ENCODE measurements at regions not wholly inside any gene's neighbourhood (a gene's known extent, or its start where the extent isn't known, plus 50 kb on each side); places are given as distances from the start of the nearest gene placed in this dataset.

DNA sequence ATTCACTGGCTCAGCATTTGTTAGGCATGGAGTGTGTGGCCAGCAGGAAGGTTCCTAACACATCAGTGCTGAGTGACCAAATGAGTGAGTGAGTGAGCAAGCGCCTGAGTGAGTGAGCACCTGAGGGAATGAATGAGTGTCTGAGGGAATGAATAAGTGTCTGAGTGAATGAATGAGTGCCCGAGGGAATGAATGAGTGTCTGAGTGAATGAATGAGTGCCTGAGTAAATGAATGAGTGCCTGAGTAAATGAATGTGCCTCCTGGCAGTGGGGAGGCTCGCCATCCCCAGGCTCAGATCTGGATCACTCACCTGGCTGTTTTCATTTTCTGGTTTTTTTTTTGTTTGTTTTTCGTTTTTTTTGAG, 52.1 kb upstream of the TCF20 start:
- H3K27ac ChIP-seq: peak overlapping the region; percentile 46
- no peak for DNase-seq (ENCODE audit: low read depth in 1 of 2, low spot score in 1 of 2)
- TF ChIP-seq, protein P1, sequence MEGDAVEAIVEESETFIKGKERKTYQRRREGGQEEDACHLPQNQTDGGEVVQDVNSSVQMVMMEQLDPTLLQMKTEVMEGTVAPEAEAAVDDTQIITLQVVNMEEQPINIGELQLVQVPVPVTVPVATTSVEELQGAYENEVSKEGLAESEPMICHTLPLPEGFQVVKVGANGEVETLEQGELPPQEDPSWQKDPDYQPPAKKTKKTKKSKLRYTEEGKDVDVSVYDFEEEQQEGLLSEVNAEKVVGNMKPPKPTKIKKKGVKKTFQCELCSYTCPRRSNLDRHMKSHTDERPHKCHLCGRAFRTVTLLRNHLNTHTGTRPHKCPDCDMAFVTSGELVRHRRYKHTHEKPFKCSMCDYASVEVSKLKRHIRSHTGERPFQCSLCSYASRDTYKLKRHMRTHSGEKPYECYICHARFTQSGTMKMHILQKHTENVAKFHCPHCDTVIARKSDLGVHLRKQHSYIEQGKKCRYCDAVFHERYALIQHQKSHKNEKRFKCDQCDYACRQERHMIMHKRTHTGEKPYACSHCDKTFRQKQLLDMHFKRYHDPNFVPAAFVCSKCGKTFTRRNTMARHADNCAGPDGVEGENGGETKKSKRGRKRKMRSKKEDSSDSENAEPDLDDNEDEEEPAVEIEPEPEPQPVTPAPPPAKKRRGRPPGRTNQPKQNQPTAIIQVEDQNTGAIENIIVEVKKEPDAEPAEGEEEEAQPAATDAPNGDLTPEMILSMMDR (IDR thresholded peaks at IDR 0.05; ENCODE audit: low read depth, low read length): no peak
- H3K27me3 ChIP-seq: no peaks in the 10 kb centered on the region
- H3K4me1 ChIP-seq (ENCODE audit: low read depth): peaks cover 25% of the 10 kb centered on the region
- H3K9me3 ChIP-seq (ENCODE audit: low read depth): no peaks in the 10 kb centered on the region
- no peak overlapping the region for H3K4me3 ChIP-seq
- H3K36me3 ChIP-seq: no peaks in the 10 kb centered on the region

DNA sequence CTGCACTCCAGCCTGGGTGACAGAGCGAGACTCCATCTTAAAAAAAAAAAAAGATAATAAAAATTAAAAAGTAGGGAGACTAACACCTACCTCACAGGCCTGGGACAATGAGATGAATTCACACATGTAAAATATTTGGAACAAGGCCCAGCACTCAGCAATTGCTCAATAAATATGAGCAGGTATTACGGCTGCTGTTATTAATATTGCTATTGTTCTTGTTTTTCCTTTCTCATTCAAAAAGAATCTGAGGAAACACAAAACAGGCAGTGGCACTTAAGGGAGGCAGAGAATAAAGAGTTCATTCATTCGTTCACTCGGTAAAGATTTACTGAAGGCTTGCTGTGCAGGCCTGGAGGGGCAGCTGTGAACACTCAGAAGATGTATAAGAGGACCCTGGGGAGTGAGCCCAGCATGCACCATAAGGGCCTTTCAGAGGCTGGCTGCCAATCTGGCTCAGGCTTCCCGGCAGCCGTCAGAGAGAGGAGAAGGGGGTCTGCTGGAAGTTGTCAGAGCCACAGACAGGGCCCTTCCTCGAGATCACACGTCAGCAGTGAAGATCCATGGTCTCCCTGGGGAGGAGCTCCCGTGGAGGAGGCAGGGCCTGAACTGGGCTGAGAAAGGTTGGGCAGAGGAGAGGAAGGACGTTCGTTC, 51.6 kb upstream of the TCF20 start:
- peaks cover 25% of the 10 kb centered on the region for H3K4me1 ChIP-seq (ENCODE audit: low read depth)
- TF ChIP-seq, protein P1 (IDR thresholded peaks at IDR 0.05; ENCODE audit: low read depth, low read length): no peak
- H3K27me3 ChIP-seq: no peaks in the 10 kb centered on the region
- no peaks in the 10 kb centered on the region for H3K36me3 ChIP-seq
- H3K4me3 ChIP-seq: no peak overlapping the region
- H3K27ac ChIP-seq: peak overlapping the region; percentile 46
- H3K9me3 ChIP-seq (ENCODE audit: low read depth): no peaks in the 10 kb centered on the region
- DNase-seq (ENCODE audit: low read depth in 1 of 2, low spot score in 1 of 2): peak; percentile 61 to 86

DNA sequence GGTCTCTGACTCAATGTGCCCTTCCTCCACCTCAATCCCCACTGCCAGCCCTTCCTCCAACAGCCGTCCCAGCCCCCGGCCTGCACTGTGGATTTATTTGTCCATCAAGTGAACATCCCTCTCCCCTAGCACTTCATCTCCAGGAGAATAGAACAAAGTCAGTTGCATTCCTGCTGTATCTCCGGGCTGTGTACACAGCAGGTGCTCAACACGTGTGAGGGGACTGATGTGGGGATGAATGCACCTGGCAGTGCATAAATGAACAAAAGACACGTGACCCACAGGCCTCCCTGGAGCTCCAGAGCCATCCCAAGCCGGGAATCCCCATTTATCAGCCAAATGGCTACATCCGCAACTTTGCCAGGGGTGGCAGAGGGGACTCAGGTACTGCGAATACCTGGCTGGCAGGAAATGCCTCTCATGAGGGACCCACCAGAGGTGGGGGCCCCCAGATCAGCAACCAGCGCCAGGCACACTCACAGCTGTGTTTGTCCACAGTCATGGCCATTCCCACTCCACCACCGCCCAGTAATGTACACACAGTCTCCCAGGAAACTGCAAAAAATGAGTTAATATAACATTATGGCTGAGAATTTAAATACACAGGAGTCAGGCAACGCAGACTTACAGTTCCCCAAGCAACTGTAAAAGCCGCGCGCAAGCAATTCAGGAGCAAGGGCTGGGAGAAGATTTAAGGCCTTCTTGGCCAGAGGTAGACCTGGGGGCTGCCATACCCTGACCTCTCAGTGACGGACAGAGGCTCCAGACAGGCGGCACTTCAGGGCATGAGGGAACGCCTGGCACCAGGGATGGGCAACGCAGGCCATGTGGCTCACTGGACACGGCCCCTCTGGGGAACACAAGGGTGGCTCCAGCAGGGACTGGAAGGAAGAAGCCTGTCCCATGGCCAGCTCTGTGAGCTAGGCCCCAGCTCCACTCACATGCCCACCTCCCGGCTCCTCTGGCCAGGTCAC, 50.3 kb upstream of the TCF20 start:
- H3K27ac ChIP-seq: peak overlapping the region; percentile 8
- TF ChIP-seq, protein P1 (IDR thresholded peaks at IDR 0.05; ENCODE audit: low read depth, low read length): no peak
- no peaks in the 10 kb centered on the region for H3K36me3 ChIP-seq
- peaks cover 29% of the 10 kb centered on the region for H3K4me1 ChIP-seq (ENCODE audit: low read depth)
- DNase-seq (ENCODE audit: low read depth in 1 of 2, low spot score in 1 of 2): no peak
- H3K4me3 ChIP-seq: no peak overlapping the region
- no peaks in the 10 kb centered on the region for H3K9me3 ChIP-seq (ENCODE audit: low read depth)
- no peaks in the 10 kb centered on the region for H3K27me3 ChIP-seq

Measured in cardiac muscle cell (in vitro differentiated cells and primary cell).